ENCODE measurements at regions not wholly inside any gene's neighbourhood (a gene's known extent, or its start where the extent isn't known, plus 50 kb on each side); places are given as distances from the start of the nearest gene placed in this dataset.

DNA sequence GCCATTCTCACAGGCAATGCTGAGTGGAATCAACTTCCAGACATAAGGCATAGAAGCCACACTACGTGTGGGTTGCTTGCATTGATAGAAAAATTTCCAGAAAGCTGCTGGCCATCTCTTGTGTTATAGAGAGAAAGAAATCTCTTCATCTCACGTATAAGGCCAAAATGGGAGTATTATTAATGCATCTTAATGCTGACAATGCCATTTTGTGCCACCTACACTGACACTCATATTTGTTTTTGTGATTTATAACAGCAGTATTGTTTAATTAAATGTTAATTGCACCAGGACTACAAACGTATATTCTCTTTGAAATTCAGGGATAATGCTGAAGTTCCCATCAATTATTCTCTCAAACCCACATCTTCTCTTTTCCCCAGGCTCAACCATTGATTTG lies 56.1 kb upstream of the TMEM132D start:
- Histone ChIP-seq H3K4me1 (ENCODE audit: control insufficient read depth, insufficient read depth, low read length) (no peaks in the 10 kb centered on the region), H3K9ac (ENCODE audit: low read length) (no peak overlapping the region), H3K27me3 (ENCODE audit: control insufficient read depth, insufficient read depth, low read length) (no peaks in the 10 kb centered on the region), H3K27ac (ENCODE audit: low read depth, low read length) (no peak overlapping the region), H3K36me3 (ENCODE audit: control insufficient read depth, insufficient read depth, low read length) (no peaks in the 10 kb centered on the region), H3K4me3 (ENCODE audit: low read length) (no peak overlapping the region)

GRCh38 chr12:129961091-129961490 lies 57.3 kb upstream of the TMEM132D start:
- H3K27me3 ChIP-seq (ENCODE audit: control insufficient read depth, insufficient read depth, low read length), result no peaks in the 10 kb centered on the region
- no peak overlapping the region for H3K27ac ChIP-seq (ENCODE audit: low read depth, low read length)
- no peaks in the 10 kb centered on the region for H3K36me3 ChIP-seq (ENCODE audit: control insufficient read depth, insufficient read depth, low read length)
- no peak overlapping the region for H3K4me3 ChIP-seq (ENCODE audit: low read length)
- H3K4me1 ChIP-seq (ENCODE audit: control insufficient read depth, insufficient read depth, low read length), result no peaks in the 10 kb centered on the region
- H3K9ac ChIP-seq (ENCODE audit: low read length), result no peak overlapping the region

DNA sequence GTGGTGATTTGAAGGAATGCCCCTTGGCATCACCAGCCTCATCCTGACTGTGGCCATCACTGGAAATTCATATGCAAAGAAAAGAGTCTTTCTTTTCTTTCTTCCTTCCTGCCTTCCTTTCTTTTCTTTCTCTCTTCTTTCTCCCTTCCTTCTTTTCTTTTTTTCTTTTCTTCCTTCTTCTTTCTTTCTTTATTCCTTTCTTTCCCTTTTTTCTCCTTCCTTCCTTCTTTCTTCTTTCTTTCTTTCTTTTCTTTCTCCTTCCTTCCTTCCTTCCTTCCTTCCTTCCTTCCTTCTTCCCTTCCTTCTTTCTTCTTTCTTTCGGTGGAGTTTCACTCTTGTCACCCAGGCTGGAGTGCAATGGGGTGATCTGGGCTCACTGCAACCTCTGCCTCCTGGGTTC lies 58.0 kb upstream of the TMEM132D start:
- Histone ChIP-seq H3K4me3 (ENCODE audit: low read length) (no peak overlapping the region), H3K27me3 (ENCODE audit: control insufficient read depth, insufficient read depth, low read length) (no peaks in the 10 kb centered on the region), H3K27ac (ENCODE audit: low read depth, low read length) (no peak overlapping the region), H3K9ac (ENCODE audit: low read length) (no peak overlapping the region), H3K36me3 (ENCODE audit: control insufficient read depth, insufficient read depth, low read length) (no peaks in the 10 kb centered on the region), H3K4me1 (ENCODE audit: control insufficient read depth, insufficient read depth, low read length) (no peaks in the 10 kb centered on the region)

GRCh38 chr12:129964300-129964699 lies 60.5 kb upstream of the TMEM132D start:
- H3K9ac ChIP-seq (ENCODE audit: low read length), result no peak overlapping the region
- H3K4me3 ChIP-seq (ENCODE audit: low read length), result no peak overlapping the region
- no peaks in the 10 kb centered on the region for H3K4me1 ChIP-seq (ENCODE audit: control insufficient read depth, insufficient read depth, low read length)
- H3K27me3 ChIP-seq (ENCODE audit: control insufficient read depth, insufficient read depth, low read length), result no peaks in the 10 kb centered on the region
- no peaks in the 10 kb centered on the region for H3K36me3 ChIP-seq (ENCODE audit: control insufficient read depth, insufficient read depth, low read length)
- no peak overlapping the region for H3K27ac ChIP-seq (ENCODE audit: low read depth, low read length)

GRCh38 chr12:129964826-129965457 lies 61.1 kb upstream of the TMEM132D start:
- Histone ChIP-seq H3K4me3 (ENCODE audit: low read length) (no peak overlapping the region), H3K27ac (ENCODE audit: low read depth, low read length) (no peak overlapping the region), H3K9ac (ENCODE audit: low read length) (no peak overlapping the region), H3K4me1 (ENCODE audit: control insufficient read depth, insufficient read depth, low read length) (no peaks in the 10 kb centered on the region), H3K27me3 (ENCODE audit: control insufficient read depth, insufficient read depth, low read length) (no peaks in the 10 kb centered on the region), H3K36me3 (ENCODE audit: control insufficient read depth, insufficient read depth, low read length) (no peaks in the 10 kb centered on the region)

DNA sequence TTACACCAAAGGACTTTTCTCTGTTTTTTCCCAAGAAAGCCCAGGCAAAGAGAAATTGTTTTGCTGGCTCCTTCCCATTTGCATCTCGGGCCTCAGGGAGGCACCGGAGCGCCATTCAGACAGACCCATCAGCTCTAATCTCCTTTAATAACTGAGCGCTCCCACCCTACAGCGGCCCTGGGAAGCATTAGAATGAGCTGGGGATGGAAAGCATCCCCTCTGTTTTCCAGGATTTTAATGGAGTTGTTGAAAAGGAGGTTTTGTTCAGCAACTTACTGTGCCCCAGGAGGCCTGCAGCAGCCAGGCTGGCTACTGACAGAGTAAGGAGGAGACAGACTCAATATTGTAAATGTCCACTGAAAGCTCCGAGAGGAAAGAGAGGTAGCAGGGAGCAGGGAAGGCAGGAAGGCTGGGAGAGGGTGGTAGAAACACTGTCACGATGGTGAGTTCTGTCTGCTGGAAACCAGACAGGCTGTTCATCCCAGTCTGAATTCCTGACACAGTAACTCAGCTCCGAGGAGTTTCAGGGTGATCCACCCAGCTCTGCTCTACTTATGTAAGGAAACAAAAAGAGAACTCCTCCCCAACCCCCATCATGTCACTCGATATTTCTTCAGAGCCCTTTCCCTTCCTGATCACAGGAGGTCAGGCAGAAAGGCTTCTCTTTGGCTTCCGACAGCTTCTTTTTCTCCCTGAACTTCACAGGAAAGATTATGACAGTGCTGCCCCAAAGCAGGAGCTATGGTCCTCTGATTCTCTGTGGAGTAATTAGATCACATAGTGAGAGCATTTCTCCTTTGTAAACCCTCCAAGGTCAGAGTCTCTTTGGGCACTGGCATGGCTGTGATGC lies 62.5 kb upstream of the TMEM132D start:
- Histone ChIP-seq H3K4me3 (ENCODE audit: low read length) (no peak overlapping the region), H3K4me1 (ENCODE audit: control insufficient read depth, insufficient read depth, low read length) (no peaks in the 10 kb centered on the region), H3K27ac (ENCODE audit: low read depth, low read length) (no peak overlapping the region), H3K36me3 (ENCODE audit: control insufficient read depth, insufficient read depth, low read length) (no peaks in the 10 kb centered on the region), H3K27me3 (ENCODE audit: control insufficient read depth, insufficient read depth, low read length) (no peaks in the 10 kb centered on the region), H3K9ac (ENCODE audit: low read length) (no peak overlapping the region)

GRCh38 chr12:129971721-129972120 lies 67.9 kb upstream of the TMEM132D start:
- no peak overlapping the region for H3K27ac ChIP-seq (ENCODE audit: low read depth, low read length)
- H3K36me3 ChIP-seq (ENCODE audit: control insufficient read depth, insufficient read depth, low read length), result no peaks in the 10 kb centered on the region
- no peaks in the 10 kb centered on the region for H3K4me1 ChIP-seq (ENCODE audit: control insufficient read depth, insufficient read depth, low read length)

GRCh38 chr12:129973236-129973961 lies 69.6 kb upstream of the TMEM132D start:
- H3K27ac ChIP-seq (ENCODE audit: low read depth, low read length), result no peak overlapping the region
- no peaks in the 10 kb centered on the region for H3K36me3 ChIP-seq (ENCODE audit: control insufficient read depth, insufficient read depth, low read length)
- no peak overlapping the region for H3K9ac ChIP-seq (ENCODE audit: low read length)
- no peaks in the 10 kb centered on the region for H3K27me3 ChIP-seq (ENCODE audit: control insufficient read depth, insufficient read depth, low read length)
- H3K4me1 ChIP-seq (ENCODE audit: control insufficient read depth, insufficient read depth, low read length), result no peaks in the 10 kb centered on the region
- H3K4me3 ChIP-seq (ENCODE audit: low read length), result no peak overlapping the region

More at GRCh38 chr12:129971721-129972120, 67.9 kb upstream of the TMEM132D start:
- H3K27me3 ChIP-seq (ENCODE audit: control insufficient read depth, insufficient read depth, low read length), result no peaks in the 10 kb centered on the region
- H3K4me3 ChIP-seq (ENCODE audit: low read length), result no peak overlapping the region
- no peak overlapping the region for H3K9ac ChIP-seq (ENCODE audit: low read length)

GRCh38 chr12:129984106-129984505 lies 80.3 kb upstream of the TMEM132D start:
- Histone ChIP-seq H3K27me3 (ENCODE audit: control insufficient read depth, insufficient read depth, low read length) (no peaks in the 10 kb centered on the region), H3K4me3 (ENCODE audit: low read length) (no peak overlapping the region), H3K36me3 (ENCODE audit: control insufficient read depth, insufficient read depth, low read length) (no peaks in the 10 kb centered on the region), H3K27ac (ENCODE audit: low read depth, low read length) (no peak overlapping the region), H3K9ac (ENCODE audit: low read length) (no peak overlapping the region), H3K4me1 (ENCODE audit: control insufficient read depth, insufficient read depth, low read length) (no peaks in the 10 kb centered on the region)

DNA sequence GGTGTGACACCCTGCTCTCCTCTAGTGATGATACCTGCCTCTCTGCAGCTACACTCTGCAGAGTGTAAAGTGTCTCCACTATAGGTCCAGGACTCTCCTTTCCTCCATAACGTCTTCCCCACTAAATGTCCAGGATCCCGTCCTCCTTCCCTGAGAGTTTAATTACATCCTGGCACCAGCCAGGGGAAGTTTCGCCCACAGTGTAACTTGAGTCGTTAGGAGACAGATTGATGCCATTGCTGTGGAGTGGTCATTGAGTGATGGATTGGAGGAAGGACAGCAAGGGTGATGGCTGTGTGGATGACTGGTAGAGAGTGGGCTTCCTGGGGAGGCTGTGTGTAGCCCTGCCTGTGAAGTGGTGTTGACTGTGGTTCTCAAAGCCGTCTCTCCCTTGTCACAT lies 84.0 kb upstream of the TMEM132D start:
- no peak overlapping the region for H3K4me3 ChIP-seq (ENCODE audit: low read length)
- no peak overlapping the region for H3K27ac ChIP-seq (ENCODE audit: low read depth, low read length)
- H3K4me1 ChIP-seq (ENCODE audit: control insufficient read depth, insufficient read depth, low read length), result no peaks in the 10 kb centered on the region
- no peaks in the 10 kb centered on the region for H3K36me3 ChIP-seq (ENCODE audit: control insufficient read depth, insufficient read depth, low read length)
- no peaks in the 10 kb centered on the region for H3K27me3 ChIP-seq (ENCODE audit: control insufficient read depth, insufficient read depth, low read length)
- H3K9ac ChIP-seq (ENCODE audit: low read length), result no peak overlapping the region

DNA sequence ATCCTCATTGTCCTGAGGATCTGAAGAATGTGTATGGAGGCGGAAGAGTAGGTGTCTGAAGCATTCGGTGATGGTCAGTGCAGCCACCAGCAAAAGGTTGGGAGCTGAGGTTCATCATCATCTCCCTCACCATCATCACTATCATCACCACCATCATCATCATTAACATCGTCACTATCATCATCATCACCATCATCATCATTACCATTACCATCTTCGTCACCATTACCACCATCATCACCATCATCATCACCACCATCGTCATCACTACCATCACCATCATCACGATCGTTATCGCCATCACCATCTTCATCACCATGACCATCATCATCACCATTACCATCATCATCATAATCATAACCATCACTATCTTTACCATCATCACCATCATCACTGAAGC lies 90.8 kb upstream of the TMEM132D start:
- no peak overlapping the region for H3K9ac ChIP-seq (ENCODE audit: low read length)
- no peaks in the 10 kb centered on the region for H3K36me3 ChIP-seq (ENCODE audit: control insufficient read depth, insufficient read depth, low read length)
- no peaks in the 10 kb centered on the region for H3K4me1 ChIP-seq (ENCODE audit: control insufficient read depth, insufficient read depth, low read length)
- no peaks in the 10 kb centered on the region for H3K27me3 ChIP-seq (ENCODE audit: control insufficient read depth, insufficient read depth, low read length)
- no peak overlapping the region for H3K4me3 ChIP-seq (ENCODE audit: low read length)
- H3K27ac ChIP-seq (ENCODE audit: low read depth, low read length), result no peak overlapping the region

DNA sequence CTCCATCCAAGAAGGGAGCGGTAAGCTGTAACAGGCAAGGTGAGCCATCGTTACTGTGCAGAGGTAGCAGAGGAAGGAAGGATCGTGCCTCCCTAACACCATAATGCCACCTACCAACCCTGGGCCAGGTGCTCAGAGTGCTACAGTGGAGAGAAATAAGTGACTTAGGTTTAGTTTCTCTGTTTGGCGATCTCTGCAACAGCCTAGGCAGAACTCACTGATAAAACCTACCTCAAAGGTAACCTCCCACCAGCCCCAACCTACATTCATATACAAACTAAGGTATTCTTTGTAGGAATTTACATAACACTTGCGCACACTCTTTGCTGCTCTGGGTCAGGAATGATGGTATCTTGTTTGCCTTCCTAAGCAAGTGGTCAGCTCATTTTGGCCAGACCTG lies 93.4 kb upstream of the TMEM132D start:
- Histone ChIP-seq H3K36me3 (ENCODE audit: control insufficient read depth, insufficient read depth, low read length) (no peaks in the 10 kb centered on the region), H3K4me3 (ENCODE audit: low read length) (no peak overlapping the region), H3K4me1 (ENCODE audit: control insufficient read depth, insufficient read depth, low read length) (no peaks in the 10 kb centered on the region), H3K27me3 (ENCODE audit: control insufficient read depth, insufficient read depth, low read length) (no peaks in the 10 kb centered on the region), H3K9ac (ENCODE audit: low read length) (no peak overlapping the region), H3K27ac (ENCODE audit: low read depth, low read length) (no peak overlapping the region)
